WTC11 (cell line): ENCODE measurements at regions not wholly inside any gene's neighbourhood (a gene's known extent, or its start where the extent isn't known, plus 50 kb on each side); places are given as distances from the start of the nearest gene placed in this dataset.
"Not testable (repeated sequence)": the region's sequence is repeated elsewhere in the genome, so short reads cannot be mapped to it uniquely, and the experiment has no call there.

Experiments used
- ATAC-seq: fragments of 200-7000 bp; cut with Tn5 transposase; 2 replicates; pipeline ENCODE4 v1.10.0; 2021; ENCODE audit warnings: mild to moderate bottlenecking, moderate library complexity
- CTCF ChIA-PET: fragments of 300-600 bp; sonication (Branson Sonifier 250); formaldehyde crosslinking; loops from one replicate; lab custom pipeline; 2021; ENCODE audit warnings: antibody characterized with exemption; lab: Charles Lee
- POLR2A ChIA-PET: fragments of 350-600 bp; sonication (Branson Sonifier 250); formaldehyde crosslinking; loops from one replicate; lab custom pipeline; 2021; ENCODE audit warnings: antibody characterized with exemption; lab: Charles Lee
- DNase-seq: peaks from one replicate; pipeline ENCODE4 v3.0.0; 2021; ENCODE audit warnings: low spot score
- H3K27ac Mint-ChIP-seq: 2 replicates; pipeline ENCODE4 v1.8.0; 2021; ENCODE audit warnings: mixed read lengths
- H3K27me3 Mint-ChIP-seq: 2 replicates; pipeline ENCODE4 v1.8.0; 2021; ENCODE audit warnings: low read depth, mild to moderate bottlenecking, moderate library complexity, mixed read lengths
- H3K36me3 Mint-ChIP-seq: 2 replicates; pipeline ENCODE4 v1.8.0; 2021; ENCODE audit warnings: mixed read lengths
- H3K4me1 Mint-ChIP-seq: 2 replicates; pipeline ENCODE4 v1.8.0; 2022; ENCODE audit warnings: mixed read lengths
- H3K4me3 Mint-ChIP-seq: 2 replicates; pipeline ENCODE4 v1.8.0; 2021; ENCODE audit warnings: mild to moderate bottlenecking, moderate library complexity, mixed read lengths
- H3K9me3 Mint-ChIP-seq: 2 replicates; pipeline ENCODE4 v1.8.0; 2021; ENCODE audit warnings: mixed read lengths
- EMX1 ChIP-seq: fragments of 250-450 bp; sonication (Bioruptor Pico); IDR thresholded peaks from 2 replicates; pipeline ENCODE4 v1.8.0; 2021; ENCODE audit warnings: mild to moderate bottlenecking
- ERG ChIP-seq: fragments of 250-450 bp; sonication (Bioruptor Pico); IDR thresholded peaks from 2 replicates; pipeline ENCODE4 v1.8.0; 2021; ENCODE audit warnings: mild to moderate bottlenecking
- ESRRA ChIP-seq: sonication (generic); formaldehyde crosslinking; IDR thresholded peaks from 2 replicates; pipeline ENCODE4 v1.8.1; 2022; ENCODE audit warnings: mild to moderate bottlenecking, missing genetic modification reagents, borderline replicate concordance
- GRHL2 ChIP-seq: fragments of 250-450 bp; sonication (Bioruptor Pico); IDR thresholded peaks from 2 replicates; pipeline ENCODE4 v1.8.0; 2022; ENCODE audit warnings: mild to moderate bottlenecking, moderate library complexity; ENCODE audit not compliant: insufficient replicate concordance, severe bottlenecking
- NFATC4 ChIP-seq: fragments of 250-450 bp; sonication (Bioruptor Pico); IDR thresholded peaks from 2 replicates; pipeline ENCODE4 v1.9.0; 2021; ENCODE audit warnings: mild to moderate bottlenecking
- NR3C1 ChIP-seq: sonication (generic); formaldehyde crosslinking; conservative IDR thresholded peaks from 2 replicates; pipeline ENCODE4 v1.8.1; 2023; ENCODE audit warnings: low read depth, mild to moderate bottlenecking, missing genetic modification reagents
- PREB ChIP-seq: sonication (generic); formaldehyde crosslinking; IDR thresholded peaks from 2 replicates; pipeline ENCODE4 v1.8.1; 2022; ENCODE audit warnings: mild to moderate bottlenecking, missing genetic modification reagents, moderate library complexity, borderline replicate concordance
- RELA ChIP-seq: sonication (generic); formaldehyde crosslinking; IDR thresholded peaks from 2 replicates; pipeline ENCODE4 v1.8.1; 2022; ENCODE audit warnings: missing genetic modification reagents, mild to moderate bottlenecking, borderline replicate concordance
- SMAD4 ChIP-seq: sonication (generic); formaldehyde crosslinking; IDR thresholded peaks from 2 replicates; pipeline ENCODE4 v1.8.0; 2022; ENCODE audit warnings: mild to moderate bottlenecking, missing genetic modification reagents
- STAT6 ChIP-seq: sonication (generic); formaldehyde crosslinking; conservative IDR thresholded peaks from 2 replicates; pipeline ENCODE4 v1.8.1; 2023; ENCODE audit warnings: mild to moderate bottlenecking, low read depth, missing genetic modification reagents, moderate library complexity
- ZNF219 ChIP-seq: sonication (generic); formaldehyde crosslinking; IDR thresholded peaks from 2 replicates; pipeline ENCODE4 v1.8.0; 2023; ENCODE audit warnings: missing genetic modification reagents, mild to moderate bottlenecking, borderline replicate concordance
- ZNF416 ChIP-seq: fragments of 250-450 bp; sonication (Bioruptor Pico); IDR thresholded peaks from 2 replicates; pipeline ENCODE4 v1.9.0; 2021; ENCODE audit warnings: mild to moderate bottlenecking, inconsistent platforms
- ZNF423 ChIP-seq: fragments of 250-450 bp; sonication (Bioruptor Pico); IDR thresholded peaks from 2 replicates; pipeline ENCODE4 v2.1.2; 2022; ENCODE audit warnings: mild to moderate bottlenecking, moderate library complexity

- H3K4me1 Mint-ChIP-seq = no peaks in the 10 kb centered on the region
- ATAC-seq (no peak), DNase-seq (no peak)
- H3K36me3 Mint-ChIP-seq = peaks cover 31% of the 10 kb centered on the region
- H3K9me3 Mint-ChIP-seq = peaks cover 44% of the 10 kb centered on the region
- H3K27me3 Mint-ChIP-seq = peaks cover 2% of the 10 kb centered on the region; the same call in 1 of the 2 replicates
- no peak overlapping the region for H3K4me3 Mint-ChIP-seq
- POLR2A ChIA-PET = no interaction called here
- TF ChIP-seq GRHL2 (CRISPR knock-in tag) (no peak), STAT6 (CRISPR knock-in tag) (no peak), ZNF423 (no peak), NFATC4 (CRISPR knock-in tag) (no peak), PREB (CRISPR knock-in tag) (no peak), ESRRA (CRISPR knock-in tag) (no peak), ERG (no peak), RELA (no peak), ZNF416 (CRISPR knock-in tag) (no peak), NR3C1 (CRISPR knock-in tag) (no peak), EMX1 (CRISPR knock-in tag) (no peak), SMAD4 (CRISPR knock-in tag) (no peak)
- H3K27ac Mint-ChIP-seq = no peak overlapping the region
- CTCF ChIA-PET = no interaction called here
These were observed 98.0 kb upstream of the DNAH14 start for GRCh38 chr1:224831501-224831900.

GRCh38 chr1:224839648-224840300 is 89.7 kb upstream of the DNAH14 start:
- POLR2A ChIA-PET, H3K27me3 Mint-ChIP-seq, H3K4me3 Mint-ChIP-seq, DNase-seq: not testable (repeated sequence)
- CTCF ChIA-PET = interaction anchor here (0.6 to 1.9 kb wide), 4 partner anchors 12 to 326 kb away, joined by 3 to 11 read pairs (median 4); no protein-coding TSS in a partner anchor
- Mint-ChIP-seq H3K4me1 (peaks cover 12% of the 10 kb centered on the region), H3K9me3 (peaks cover 26% of the 10 kb centered on the region), H3K27ac (peak overlapping the region; percentile 27), H3K36me3 (peaks cover 19% of the 10 kb centered on the region)
- peak; percentile 59 for ATAC-seq

- H3K36me3 Mint-ChIP-seq = peaks cover 10% of the 10 kb centered on the region
- POLR2A ChIA-PET, H3K27ac Mint-ChIP-seq, DNase-seq, CTCF ChIA-PET, H3K4me3 Mint-ChIP-seq, H3K27me3 Mint-ChIP-seq, ATAC-seq: not testable (repeated sequence)
- H3K4me1 Mint-ChIP-seq = peaks cover 29% of the 10 kb centered on the region
- peaks cover 25% of the 10 kb centered on the region for H3K9me3 Mint-ChIP-seq
These were observed 87.7 kb upstream of the DNAH14 start for GRCh38 chr1:224841803-224842202.

GRCh38 chr1:224846119-224846907 is 83.2 kb upstream of the DNAH14 start:
- ChIA-PET CTCF (interaction anchor here (0.5 to 1.7 kb wide), 4 partner anchors 76 to 332 kb away, joined by 3 to 9 read pairs (median 6); no protein-coding TSS in a partner anchor), POLR2A (no interaction called here)
- peaks cover 14% of the 10 kb centered on the region for H3K36me3 Mint-ChIP-seq
- H3K27ac Mint-ChIP-seq = peak overlapping the region; percentile 92
- TF ChIP-seq ZNF219 (CRISPR knock-in tag) (no peak), ZNF416 (CRISPR knock-in tag) (no peak)
- peaks cover 29% of the 10 kb centered on the region for H3K9me3 Mint-ChIP-seq
- peaks cover 7% of the 10 kb centered on the region; the same call in 1 of the 2 replicates for H3K27me3 Mint-ChIP-seq
- DNase-seq (no peak), ATAC-seq (peak; percentile 87)
- H3K4me3 Mint-ChIP-seq = no peak overlapping the region
- peaks cover 32% of the 10 kb centered on the region for H3K4me1 Mint-ChIP-seq
